ENCODE measurements at regions not wholly inside any gene's neighbourhood (a gene's known extent, or its start where the extent isn't known, plus 50 kb on each side); places are given as distances from the start of the nearest gene placed in this dataset.

DNA sequence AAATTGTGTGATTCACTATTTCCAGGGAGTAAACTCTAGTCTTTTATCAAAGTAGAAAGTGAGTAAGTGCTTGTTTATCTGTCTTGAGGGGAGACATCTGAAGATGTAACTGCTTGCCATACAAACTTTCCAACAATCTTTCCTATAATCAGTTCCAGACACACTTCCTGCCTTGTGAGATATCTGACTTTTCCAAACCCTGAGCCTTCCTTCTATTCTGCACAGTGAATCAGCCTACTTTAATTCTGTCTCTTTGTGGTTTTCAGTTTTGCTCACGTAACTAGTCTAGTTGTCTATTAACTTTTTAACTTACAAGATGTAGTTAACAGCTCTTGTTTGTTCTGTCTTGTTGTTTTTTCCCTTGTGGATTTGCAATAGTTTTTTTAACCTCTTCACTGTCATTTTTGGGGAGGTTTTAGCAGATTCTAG lies 947.8 kb downstream of the C4orf33 start:
- H3K27me3 ChIP-seq (ENCODE audit: control insufficient read depth, insufficient read depth, low read length), result no peaks in the 10 kb centered on the region
- TF ChIP-seq, protein P1, sequence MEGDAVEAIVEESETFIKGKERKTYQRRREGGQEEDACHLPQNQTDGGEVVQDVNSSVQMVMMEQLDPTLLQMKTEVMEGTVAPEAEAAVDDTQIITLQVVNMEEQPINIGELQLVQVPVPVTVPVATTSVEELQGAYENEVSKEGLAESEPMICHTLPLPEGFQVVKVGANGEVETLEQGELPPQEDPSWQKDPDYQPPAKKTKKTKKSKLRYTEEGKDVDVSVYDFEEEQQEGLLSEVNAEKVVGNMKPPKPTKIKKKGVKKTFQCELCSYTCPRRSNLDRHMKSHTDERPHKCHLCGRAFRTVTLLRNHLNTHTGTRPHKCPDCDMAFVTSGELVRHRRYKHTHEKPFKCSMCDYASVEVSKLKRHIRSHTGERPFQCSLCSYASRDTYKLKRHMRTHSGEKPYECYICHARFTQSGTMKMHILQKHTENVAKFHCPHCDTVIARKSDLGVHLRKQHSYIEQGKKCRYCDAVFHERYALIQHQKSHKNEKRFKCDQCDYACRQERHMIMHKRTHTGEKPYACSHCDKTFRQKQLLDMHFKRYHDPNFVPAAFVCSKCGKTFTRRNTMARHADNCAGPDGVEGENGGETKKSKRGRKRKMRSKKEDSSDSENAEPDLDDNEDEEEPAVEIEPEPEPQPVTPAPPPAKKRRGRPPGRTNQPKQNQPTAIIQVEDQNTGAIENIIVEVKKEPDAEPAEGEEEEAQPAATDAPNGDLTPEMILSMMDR (IDR thresholded peaks at IDR 0.05; ENCODE audit: insufficient read depth, low read length, poor library complexity, severe bottlenecking), result no peak
- H3K36me3 ChIP-seq (ENCODE audit: control insufficient read depth, insufficient read depth, low read length), result no peaks in the 10 kb centered on the region
- no peak overlapping the region for H3K4me3 ChIP-seq (ENCODE audit: low read depth, low read length)
- DNase-seq (ENCODE audit: low read depth), result peak; percentile 71

DNA sequence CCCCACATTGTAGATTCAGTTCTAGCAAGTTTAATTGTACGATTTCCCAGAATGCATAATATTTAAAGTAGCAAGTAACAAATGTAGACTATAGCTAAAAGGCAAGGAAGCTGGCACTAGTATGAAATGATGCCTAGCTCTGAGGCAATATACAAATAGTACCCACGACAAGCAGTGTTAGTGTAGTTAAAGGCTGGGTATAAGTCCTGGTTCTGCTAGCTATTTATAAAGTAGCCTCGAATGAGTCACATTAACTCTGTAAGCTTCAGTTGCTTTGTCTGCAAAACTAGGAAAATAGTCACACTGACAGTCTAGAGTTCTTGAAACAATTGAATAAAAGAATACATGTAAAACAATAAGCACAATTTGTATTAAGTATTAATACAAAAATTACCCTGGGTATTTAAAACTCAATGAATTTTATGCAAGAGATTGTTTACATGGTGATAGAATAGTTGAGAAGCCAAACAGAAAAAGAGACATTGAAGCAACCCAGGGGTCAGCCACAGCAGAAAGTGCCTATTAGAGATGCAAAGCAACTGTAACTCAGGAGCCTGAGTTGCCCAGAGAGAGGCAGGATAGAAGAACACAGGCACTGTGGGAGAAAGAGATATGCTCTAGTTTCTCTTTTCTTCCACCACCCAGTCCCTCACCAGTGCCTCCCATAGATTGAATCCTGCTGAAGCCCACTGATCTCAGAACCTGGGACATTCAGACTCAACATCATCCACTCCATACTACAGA lies 949.0 kb downstream of the C4orf33 start:
- Histone ChIP-seq H3K36me3 (ENCODE audit: control insufficient read depth, insufficient read depth, low read length) (no peaks in the 10 kb centered on the region), H3K27me3 (ENCODE audit: control insufficient read depth, insufficient read depth, low read length) (no peaks in the 10 kb centered on the region), H3K4me3 (ENCODE audit: low read depth, low read length) (no peak overlapping the region)
- TF ChIP-seq, protein P1 (IDR thresholded peaks at IDR 0.05; ENCODE audit: insufficient read depth, low read length, poor library complexity, severe bottlenecking), result no peak
- no peak for DNase-seq (ENCODE audit: low read depth)

DNA sequence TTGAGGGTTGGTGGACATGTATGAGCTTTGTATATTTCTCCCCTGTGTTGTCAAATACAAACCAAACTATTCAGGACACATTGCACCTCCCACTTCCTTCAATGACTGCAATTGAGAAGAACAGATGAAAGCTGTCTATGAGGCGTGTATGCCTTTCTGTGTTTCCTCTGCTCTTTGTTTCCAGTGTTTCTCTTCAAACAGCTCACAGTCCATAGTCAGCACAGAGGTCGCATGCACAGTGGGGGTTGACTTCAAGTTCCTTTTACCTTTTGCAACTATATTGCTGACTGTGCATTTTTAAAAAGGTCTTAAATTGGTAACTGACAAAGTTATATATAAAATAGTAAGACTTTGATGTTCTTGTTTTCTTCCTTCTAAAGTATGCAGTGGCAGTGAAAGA lies 957.8 kb downstream of the C4orf33 start:
- H3K27me3 ChIP-seq (ENCODE audit: control insufficient read depth, insufficient read depth, low read length), result no peaks in the 10 kb centered on the region
- TF ChIP-seq, protein P1 (IDR thresholded peaks at IDR 0.05; ENCODE audit: insufficient read depth, low read length, poor library complexity, severe bottlenecking), result no peak
- DNase-seq (ENCODE audit: low read depth), result no peak
- no peaks in the 10 kb centered on the region for H3K36me3 ChIP-seq (ENCODE audit: control insufficient read depth, insufficient read depth, low read length)
- no peak overlapping the region for H3K4me3 ChIP-seq (ENCODE audit: low read depth, low read length)

DNA sequence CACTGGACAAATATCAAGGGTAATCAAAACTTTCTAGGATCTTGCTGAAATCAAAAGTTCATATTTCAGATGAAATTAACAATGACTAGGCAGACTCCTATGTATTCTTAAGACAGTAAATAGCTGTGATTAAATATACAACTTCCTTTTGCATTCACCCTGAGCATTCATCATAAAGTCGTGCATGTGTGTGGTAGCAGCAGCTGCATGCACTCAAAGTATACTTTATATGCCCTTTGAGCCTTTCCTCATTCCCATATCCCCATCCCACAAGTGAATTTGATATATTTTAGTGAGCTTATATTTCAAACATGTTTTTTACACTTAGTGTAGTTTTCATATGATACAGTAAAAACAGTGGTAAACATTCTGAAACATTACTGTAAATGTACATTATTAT lies 959.0 kb downstream of the C4orf33 start:
- no peak overlapping the region for H3K4me3 ChIP-seq (ENCODE audit: low read depth, low read length)
- no peak for DNase-seq (ENCODE audit: low read depth)
- TF ChIP-seq, protein P1 (IDR thresholded peaks at IDR 0.05; ENCODE audit: insufficient read depth, low read length, poor library complexity, severe bottlenecking), result no peak
- no peaks in the 10 kb centered on the region for H3K36me3 ChIP-seq (ENCODE audit: control insufficient read depth, insufficient read depth, low read length)
- no peaks in the 10 kb centered on the region for H3K27me3 ChIP-seq (ENCODE audit: control insufficient read depth, insufficient read depth, low read length)

DNA sequence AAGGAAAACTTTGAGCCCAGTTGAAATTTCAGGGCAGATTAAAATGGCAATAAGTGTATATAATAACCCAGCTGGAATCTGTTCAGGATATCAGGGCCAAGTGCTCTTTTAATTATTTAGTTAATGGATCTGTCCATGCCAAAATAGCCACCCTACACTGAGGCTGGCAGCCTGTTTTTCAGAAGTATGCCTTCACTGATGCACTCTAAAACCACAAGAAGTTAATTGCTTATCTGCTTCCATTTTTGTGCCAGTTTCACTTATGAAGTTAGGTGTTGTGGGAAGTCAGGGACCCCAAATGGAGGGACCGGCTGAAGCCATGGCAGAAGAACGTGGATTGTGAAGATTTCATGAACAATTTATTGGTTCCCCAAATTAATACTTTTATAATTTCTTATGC lies 960.3 kb downstream of the C4orf33 start:
- Histone ChIP-seq H3K36me3 (ENCODE audit: control insufficient read depth, insufficient read depth, low read length) (no peaks in the 10 kb centered on the region), H3K4me3 (ENCODE audit: low read depth, low read length) (no peak overlapping the region), H3K27me3 (ENCODE audit: control insufficient read depth, insufficient read depth, low read length) (no peaks in the 10 kb centered on the region)
- TF ChIP-seq, protein P1 (IDR thresholded peaks at IDR 0.05; ENCODE audit: insufficient read depth, low read length, poor library complexity, severe bottlenecking), result no peak
- DNase-seq (ENCODE audit: low read depth), result no peak

DNA sequence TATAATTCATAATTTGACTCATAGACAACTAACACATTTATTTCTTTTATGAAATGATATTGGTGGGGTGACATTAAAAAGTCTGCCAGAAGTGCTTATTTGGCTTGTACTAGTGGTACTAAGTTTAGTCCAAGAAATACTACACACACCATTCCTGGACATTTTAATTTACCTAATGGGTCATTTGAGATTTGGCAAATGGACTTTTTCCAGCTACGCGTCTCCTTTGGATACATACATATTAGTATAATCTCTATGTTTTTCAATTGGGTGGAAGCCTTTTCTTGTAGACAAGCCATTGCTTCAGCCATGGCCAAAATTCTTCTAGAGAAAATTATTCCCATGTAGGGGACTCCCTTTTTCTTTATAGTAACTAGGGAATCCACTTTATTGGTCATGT lies 968.5 kb downstream of the C4orf33 start:
- TF ChIP-seq, protein P1 (IDR thresholded peaks at IDR 0.05; ENCODE audit: insufficient read depth, low read length, poor library complexity, severe bottlenecking), result no peak
- no peaks in the 10 kb centered on the region for H3K36me3 ChIP-seq (ENCODE audit: control insufficient read depth, insufficient read depth, low read length)
- no peak overlapping the region for H3K4me3 ChIP-seq (ENCODE audit: low read depth, low read length)
- no peak for DNase-seq (ENCODE audit: low read depth)
- no peaks in the 10 kb centered on the region for H3K27me3 ChIP-seq (ENCODE audit: control insufficient read depth, insufficient read depth, low read length)
